DMS 273 treated with DMSO at 0.1 percent for 48 hours (cell line): ENCODE measurements at regions not wholly inside any gene's neighbourhood (a gene's known extent, or its start where the extent isn't known, plus 50 kb on each side); places are given as distances from the start of the nearest gene placed in this dataset.
"Not testable (repeated sequence)": the region's sequence is repeated elsewhere in the genome, so short reads cannot be mapped to it uniquely, and the experiment has no call there.

Source experiments
- DNase-seq: peaks from one replicate; lab custom pipeline; 2025; lab: John Stamatoyannopoulos, UW

DNA sequence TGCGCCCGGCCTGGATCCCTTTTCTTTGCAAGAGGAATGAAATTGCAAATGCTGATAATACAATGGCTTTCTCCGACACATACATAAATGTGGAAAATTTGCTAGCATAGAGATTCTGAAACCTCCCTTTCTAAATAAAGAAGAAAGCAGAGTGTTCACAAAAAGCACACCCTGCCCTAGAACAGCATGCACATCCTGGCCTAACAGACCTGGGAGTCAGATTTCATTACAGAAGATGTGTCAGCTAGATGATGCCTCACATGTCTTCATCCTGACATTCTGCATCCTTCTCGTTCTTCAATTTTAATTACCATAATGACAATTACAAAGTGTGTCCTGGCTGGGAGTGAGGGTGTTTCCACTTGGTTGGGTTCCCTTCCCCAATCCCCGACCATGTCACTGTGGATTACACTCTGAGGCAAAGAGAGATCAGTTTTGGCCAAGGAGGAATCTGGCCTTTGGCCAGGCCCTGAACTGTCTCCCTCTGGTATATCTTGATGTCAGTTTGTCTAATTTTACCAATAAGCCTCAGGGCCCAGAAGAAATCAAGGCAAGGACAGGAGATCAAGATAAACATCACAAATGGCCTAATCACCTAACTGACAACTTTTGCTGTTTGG, 104.9 kb upstream of the SPATA12 start:
- no peak for DNase-seq

DNA sequence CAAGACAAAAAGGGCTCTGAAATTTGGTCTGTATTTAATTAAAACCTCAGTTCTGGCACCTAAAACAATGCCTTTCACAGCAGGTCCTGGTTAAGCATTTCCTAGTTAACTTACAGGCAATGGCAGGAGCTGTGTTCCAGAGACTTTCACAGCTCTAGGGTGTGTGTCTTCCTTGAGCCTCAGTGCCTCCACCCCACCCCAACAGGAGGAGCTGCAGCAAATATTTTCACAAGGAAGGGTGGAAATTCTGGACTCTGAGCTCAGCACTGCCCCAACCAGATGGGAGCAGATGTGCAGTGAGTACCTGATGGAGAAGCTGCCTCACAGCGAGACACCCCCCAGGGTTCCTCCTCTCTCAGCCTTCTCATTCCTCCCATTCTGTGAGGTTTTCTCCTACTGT, 106.3 kb upstream of the SPATA12 start:
- no peak for DNase-seq

DNA sequence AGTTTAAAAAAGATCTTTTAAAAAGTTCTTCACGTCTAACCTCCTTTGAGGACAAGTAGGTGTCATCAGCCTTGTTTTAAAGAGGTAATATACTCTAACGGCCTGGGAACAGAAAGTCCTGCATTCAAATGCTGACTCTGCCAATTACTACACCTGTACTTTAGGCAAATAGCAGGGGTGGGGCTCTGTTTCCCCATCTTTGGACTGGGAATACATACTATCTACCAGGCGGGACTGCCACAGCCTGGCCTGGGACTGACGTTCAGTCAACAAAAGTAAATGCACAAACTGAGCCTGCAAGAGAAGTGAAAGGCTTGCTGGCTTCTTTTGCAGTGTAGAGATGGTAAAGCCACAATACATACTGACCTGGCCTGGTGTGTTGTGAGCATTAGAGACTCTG, 107.6 kb upstream of the SPATA12 start:
- DNase-seq, result no peak

DNA sequence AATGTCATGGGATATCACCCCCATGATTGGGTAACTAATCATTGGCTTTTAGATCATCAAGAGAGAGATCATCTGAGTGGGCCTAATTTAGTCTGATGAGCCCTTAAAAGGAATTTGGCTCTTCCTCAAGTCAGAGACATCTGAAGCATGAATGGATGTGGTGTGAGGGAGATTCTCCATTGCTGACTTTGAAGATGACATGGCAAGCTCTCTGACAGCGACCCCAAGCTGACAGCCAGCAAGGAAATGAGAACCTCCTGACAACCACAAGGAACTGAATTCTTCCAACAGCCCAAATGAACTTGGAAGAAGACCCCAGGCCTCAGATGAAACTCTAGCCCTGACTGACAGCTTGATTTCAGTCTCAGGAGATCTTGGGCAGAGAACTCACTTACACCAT, 108.4 kb upstream of the SPATA12 start:
- no peak for DNase-seq

DNA sequence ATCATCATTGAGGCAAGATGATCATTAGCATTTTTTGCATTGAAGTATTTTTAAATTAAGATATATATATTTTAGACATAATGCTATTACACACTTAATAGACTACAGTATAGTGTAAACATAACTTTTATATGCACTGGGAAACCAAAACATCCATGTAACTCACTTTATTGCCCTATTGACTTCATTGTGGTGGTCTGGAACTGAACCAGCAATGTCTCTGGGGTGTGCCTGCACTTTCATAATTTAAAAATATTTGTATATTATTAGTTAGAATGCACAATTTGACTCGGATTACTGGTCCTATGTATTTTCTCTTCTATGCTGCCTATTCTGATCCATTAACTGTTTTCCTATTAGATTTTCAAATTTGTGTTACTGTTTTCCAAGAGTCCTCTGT, 109.1 kb upstream of the SPATA12 start:
- DNase-seq, result no peak

DNA sequence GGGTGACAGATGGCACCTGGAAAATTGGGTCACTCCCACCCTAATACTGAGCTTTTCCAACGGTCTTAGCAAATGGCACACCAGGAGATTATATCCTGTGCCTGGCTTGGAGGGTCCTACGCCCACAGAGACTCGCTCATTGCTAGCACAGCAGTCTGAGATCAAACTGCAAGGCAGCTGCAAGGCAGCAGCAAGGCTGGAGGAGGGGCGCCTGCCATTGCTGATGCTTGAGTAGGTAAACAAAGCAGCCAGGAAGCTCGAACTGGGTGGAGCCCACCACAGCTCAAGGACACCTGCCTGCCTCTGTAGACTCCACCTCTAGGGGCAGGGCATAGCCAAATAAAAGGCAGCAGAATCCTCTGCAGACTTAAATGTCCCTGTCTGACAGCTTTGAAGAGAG, 115.1 kb upstream of the SPATA12 start:
- DNase-seq, result not testable (repeated sequence)

DNA sequence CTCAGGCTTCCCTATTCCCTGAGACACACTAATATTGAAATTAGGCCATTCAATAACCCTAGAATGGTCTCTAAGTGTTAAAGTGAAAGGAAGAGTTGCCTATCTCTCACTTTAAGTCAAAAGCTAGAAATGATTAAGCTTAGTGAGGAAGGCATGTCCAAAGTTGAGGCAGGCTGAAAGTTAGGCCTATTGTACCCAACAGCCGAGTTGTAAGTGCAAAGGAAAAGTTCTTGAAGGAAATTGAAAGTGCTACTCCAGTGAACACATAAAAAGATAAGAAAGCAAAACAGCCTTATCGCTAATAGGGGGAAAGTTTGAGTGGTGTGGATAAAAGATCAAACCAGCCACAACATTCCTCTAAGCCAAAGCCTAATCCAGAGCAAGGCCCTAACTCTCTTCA, 117.9 kb upstream of the SPATA12 start:
- DNase-seq, result no peak

DNA sequence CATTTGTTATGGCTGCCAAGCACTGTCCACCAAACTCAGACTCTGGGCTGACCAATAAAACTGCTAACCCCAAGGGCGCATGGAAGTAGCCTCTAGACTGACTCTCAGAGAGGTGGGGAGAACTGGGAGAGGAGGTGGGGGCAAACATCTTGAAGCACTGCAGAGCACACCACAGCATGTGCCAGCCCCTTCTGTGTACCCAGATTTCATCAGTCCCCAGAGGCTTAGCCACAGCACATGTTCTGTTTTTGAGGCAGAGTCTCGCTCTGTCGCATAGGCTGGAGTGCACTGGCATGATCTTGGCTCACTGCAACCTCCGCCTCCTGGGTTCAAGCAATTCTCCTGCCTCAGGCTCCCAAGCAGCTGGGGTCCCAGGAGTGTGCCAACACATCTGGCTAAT, 119.5 kb upstream of the SPATA12 start:
- peak; percentile 19 for DNase-seq

DNA sequence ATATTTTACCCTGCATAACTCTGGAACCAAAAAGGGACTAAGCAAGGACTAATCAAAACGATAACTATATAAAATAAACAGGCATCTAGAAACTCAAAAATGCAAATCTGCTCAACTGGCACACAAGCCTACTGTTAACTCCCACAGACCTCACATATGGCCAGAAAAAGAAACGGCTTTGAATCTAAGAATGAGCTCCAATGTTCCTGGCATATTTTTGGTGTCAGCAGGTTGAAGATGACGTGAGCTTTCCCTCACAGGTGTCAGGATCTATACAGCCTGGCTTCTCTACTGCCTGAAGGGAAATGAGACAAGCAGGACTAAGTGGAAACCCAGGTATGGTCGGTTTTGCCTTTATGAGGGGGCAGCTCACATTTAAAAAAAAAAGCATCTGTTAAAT, 120.1 kb upstream of the SPATA12 start:
- peak; percentile 54 for DNase-seq

DNA sequence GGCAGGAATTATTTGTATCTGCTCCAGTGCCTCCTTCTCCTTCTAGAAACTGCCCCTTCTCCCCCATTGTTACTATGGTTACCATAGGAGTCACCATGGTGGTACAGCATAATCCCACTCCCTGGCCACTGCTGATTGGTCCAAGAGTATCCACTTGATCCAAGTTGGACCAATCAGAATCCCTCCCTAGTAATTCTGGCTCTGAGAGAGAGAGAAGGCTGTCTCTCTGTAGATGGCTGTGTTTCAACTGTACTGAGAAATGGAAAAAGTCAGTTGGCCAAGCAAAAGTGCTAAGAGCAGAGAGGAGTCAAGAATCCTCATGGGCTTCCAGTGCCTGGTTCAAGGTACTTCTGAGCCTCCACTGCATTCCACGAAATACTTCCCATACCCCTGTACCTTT, 120.6 kb upstream of the SPATA12 start:
- DNase-seq, result peak; percentile 31

DNA sequence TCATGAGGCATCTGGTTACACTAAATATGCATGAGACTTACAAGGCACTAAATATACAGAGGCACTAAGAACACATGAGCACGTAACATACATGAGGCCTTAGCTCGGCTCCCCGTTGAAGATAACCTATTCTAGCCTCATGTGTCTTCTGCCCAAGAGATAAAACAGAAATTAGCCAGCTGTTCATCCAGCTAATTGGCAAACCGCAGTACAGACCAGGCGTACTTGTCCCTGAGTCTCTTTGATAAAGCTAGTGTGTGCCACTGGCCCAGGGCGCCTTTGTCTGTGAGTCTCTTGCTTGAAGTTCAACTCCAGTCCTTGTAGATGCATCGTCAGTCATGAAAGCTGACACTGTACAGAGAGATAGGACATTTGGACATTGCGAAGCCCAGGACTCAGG, 121.9 kb upstream of the SPATA12 start:
- DNase-seq, result peak; percentile 9

DNA sequence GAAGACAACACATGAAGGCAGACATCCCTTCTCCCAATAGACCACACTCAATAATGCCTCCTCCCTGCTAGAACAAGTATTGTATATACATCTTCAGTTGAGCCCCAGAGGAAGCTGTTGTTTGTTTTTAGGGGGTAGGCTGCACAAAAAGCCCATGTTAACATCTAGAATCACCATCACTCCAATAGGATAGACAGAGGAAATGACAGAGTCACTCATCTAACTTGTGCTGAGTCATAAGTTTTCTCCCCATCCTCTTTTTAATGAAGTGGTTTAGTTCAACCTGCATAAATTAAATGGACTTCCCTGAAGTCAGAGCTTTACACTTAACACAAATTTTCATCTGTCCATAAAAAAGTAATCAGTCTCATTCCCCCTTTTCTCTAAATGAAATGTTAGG, 122.9 kb upstream of the SPATA12 start:
- no peak for DNase-seq

DNA sequence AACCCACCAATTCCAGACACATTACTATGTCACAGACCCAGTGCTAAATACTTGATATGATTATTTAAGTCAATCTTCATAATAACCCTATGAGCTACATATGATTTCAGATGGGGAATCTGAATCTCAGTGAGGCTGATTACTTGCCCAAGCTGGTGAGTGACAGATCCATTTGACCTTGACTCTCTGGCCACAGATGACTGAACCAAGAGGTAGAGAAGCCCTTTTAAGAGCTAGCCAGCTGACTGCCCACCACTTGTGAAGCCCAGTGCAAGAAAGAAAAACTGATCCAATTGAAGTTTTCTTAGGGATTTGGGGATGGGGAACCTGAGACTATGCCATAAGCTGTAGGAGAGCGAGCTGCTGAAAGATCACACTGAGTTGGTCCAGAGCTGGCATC, 124.7 kb upstream of the SPATA12 start:
- no peak for DNase-seq

DNA sequence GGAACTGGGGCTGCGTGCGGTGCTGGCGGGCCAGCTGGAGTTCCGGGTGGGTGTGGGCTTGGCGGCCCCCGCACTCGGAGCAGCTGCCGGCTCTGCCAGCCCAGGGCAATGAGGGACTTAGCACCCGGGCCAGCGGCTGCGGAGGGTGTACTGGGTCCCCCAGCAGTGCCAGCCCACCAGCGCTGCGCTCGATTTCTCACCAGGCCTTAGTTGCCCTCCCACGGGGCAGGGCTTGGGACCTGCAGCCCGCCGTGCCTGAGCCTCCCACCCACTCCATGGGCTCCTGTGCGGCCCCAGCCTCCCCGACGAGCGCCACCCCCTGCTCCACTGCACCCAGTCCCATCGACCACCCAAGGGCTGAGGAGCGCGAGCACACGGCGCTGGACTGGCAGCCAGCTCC, 126.0 kb upstream of the SPATA12 start:
- not testable (repeated sequence) for DNase-seq

DNA sequence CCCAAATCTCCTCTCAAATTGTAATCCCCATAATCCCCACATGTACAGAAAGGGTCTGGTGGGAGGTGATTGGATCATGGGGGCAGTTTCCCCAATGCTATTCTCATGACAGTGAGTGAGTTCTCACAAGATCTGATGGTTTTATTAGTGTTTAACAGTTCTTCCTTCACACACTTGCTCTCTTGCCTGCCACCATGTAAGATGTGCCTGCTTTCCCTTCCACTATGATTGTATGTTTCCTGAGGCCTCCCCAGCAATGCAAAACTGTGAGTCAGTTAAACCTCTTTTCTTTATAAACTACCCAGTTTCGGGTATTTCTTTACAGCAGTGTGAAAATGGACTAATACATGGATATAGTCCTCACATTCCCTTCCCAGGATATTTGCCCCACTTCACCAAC, 126.7 kb upstream of the SPATA12 start:
- DNase-seq, result no peak

DNA sequence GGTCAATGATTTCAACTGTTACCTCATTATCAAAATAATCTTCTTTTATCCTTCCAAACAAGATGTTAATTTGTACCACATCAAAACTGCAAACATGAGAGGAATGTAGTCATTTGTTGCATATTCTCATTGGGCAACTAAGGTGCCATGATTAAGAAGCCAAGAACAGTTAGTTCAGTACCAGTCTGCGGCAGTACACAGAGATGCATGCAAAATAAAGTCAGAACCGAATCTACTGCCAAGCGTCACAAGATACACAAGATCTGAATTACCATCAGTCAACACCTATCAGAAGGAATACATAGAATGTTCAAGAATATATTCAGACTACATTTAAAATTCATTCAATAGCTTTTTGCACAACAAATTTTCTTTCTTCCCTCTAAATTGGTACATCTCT, 127.6 kb upstream of the SPATA12 start:
- DNase-seq, result no peak

DNA sequence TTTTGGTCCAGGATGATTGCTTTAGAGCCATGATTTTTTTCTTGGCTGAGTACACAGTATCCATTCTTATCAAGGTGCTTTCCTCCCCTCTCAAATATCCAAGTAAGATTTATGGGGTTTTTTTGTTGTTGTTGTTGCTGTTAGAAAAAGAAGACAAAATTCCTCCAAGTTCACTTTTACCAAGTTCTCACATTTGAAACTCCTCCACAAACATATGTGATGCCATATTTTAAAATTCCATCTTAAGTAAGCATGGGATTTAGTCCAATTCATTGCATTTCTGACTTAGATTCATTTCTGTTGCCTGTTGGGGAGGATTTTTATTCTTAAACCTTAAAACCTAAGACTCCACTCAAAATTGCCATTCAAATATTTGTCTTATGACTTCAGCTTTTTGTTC, 128.6 kb upstream of the SPATA12 start:
- DNase-seq, result no peak

DNA sequence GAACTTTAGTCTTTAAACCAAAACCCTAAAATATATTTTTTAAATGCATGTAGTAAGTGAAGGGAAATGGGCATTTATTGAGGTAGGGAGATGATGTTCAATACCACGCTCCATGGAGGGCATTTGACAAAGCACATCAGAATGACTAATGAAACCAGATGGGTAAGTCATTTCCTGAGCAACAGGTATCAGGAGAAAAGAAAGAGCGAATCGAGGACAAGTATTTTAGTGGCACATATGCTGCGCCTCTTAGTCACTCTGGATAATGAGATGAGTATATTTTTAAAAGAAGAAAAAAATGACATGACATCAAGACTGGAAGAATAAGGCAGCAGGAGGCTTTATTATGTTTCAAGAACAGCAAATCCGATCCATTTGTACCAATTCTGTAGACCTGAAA, 129.0 kb upstream of the ARHGEF3 start:
- no peak for DNase-seq

DNA sequence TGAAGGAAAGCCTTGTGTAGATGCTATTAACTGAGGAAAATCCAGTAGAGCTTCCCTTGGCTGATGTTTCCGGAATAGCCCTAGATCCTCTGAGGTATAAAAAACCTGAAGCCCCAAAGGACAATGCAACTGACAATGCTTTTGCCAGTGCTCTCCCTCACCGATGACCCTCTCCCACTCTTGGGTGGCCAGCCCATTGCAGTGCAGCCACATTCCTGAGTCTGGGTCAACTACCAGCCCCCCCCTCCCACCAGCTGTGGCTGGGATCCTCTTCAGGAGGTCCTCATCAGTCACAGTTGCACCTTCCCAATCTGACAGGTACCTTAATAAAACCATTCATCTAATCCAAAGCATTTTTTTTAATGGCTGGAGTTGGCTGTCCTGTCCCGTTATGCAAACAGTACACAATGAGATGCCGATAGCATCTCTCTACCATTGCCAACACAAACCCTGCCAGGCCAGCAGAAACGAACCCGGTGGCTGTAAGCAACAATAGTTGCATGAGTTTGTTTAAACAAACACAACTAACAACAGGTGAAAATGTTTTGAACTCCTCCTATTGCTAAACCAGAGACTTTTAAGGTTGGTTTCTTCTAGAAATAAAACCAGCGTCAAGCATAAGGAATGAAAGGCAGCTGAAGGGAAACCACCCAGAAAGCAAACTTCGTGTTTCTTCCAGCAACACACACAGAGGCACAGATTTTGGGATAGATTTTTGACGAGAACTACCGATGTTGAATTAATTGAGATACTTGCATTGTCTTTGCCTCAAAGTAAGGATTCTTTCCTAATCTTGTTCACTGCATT, 128.3 kb upstream of the ARHGEF3 start:
- no peak for DNase-seq

DNA sequence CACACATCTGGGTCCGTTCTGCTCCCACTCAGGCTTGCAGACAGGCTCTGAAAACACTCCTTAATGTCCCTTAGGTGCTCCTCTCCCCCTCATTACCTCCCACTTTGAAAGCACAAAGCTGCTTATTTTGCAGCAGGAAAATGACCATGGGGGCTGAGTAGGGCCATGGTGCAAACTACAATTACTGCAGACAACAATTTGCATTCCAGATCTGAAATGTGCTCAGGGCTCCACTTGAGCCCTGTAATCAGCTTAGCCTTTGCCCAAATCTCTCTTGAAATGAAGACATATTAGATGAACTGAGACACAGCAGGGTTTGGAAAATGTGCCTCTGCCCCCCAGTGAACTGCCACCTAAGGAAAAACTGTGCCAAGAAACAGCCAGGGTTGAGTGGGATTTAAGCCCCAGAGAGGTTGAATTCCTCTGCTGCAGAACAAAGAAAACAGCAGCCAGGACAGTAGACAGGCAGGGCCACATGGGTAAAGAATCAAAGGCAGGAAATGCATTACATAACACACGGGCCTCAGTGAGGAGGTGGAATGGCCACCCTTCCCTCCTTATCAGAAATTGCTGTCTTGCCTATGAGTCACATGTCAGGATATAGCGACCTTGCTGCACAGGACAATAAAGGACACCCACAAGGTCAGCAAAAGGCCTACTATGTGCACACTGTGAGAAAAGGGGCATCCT, 126.8 kb upstream of the ARHGEF3 start:
- DNase-seq, result no peak

DNA sequence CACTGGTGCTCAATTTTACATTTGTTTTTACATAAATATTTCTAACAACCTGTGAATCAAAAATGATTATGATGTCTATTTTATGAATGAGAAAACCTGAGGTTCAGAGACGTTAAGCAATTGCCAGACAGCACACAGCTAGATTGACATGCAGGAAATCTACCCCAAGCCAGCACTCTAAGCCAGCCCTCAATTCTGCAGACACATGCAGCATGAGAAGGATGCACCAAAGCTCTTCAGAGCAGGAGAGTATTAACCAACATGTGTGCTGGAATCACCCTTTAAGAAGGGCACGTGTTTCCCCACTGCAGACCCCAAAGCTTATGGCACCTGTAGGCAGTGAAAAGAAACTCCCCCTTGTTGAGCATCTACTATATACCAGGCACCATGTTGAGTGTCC, 126.1 kb upstream of the ARHGEF3 start:
- no peak for DNase-seq

DNA sequence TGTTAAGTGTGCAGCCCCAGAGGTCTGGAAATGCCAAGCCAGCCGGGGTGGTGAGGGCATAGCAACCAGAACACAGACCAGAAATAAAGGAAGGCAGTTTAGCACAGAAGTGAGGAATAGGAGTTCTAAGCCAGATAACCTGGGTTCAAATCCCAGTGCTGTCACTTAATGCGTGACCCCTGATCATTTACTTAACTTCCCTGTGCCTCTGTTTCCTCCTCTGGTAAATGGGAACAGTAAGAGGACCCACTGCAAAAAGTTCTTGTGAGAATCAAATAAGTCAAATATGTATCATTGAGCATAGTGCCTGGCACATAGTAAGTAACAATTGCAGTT, 125.2 kb upstream of the ARHGEF3 start:
- DNase-seq, result no peak

DNA sequence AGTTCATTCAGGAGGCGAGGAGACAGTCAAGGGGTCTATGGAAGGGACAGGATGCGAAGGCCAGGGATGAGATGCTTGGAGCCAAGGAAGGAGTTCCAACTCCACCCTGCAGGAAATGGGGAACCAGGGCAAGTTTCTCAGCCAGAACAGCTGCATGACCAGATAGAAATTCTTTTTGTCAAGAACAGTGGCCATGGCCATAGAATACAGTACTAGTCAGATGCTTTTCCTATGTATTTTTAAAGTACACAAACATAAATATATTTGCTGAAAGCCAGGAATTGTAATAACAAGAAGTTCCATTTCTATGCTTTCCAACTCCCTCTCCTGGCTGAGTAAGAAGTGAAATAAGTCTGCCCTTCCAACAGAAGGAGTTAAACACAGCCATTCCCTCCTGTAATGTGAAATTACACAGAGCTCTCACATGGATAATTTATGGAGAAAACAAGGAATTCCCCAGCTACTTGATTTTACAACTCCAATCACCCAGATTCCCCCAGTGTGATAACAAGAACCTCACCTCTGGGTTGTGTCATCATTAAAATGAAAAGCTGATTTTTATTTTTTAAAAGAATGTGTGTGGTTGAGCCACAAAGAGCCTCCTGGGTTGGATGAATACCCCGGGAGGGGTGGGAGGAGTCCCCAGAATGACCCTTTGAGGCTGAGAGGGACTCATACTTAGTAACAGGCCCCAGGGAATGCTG, 124.6 kb upstream of the ARHGEF3 start:
- DNase-seq, result no peak
